SK-N-SH (cell line): ENCODE measurements at regions not wholly inside any gene's neighbourhood (a gene's known extent, or its start where the extent isn't known, plus 50 kb on each side); places are given as distances from the start of the nearest gene placed in this dataset.

Experiments used
- CTCF ChIA-PET: fragments of 300-600, 350-600 bp; formaldehyde crosslinking; extraction: SDS; loops from one replicate; lab custom pipeline; 2021; lab: Yijun Ruan, JAX
- POLR2A ChIA-PET: fragments of 350-600 bp; sonication (Branson Sonifier 250); formaldehyde crosslinking; extraction: SDS; loops from one replicate; lab custom pipeline; 2020; ENCODE audit warnings: antibody characterized with exemption, inconsistent platforms; lab: Yijun Ruan, JAX
- DNase-seq: peaks from one replicate; pipeline ENCODE4 v3.0.0; 2012
- H2AFZ ChIP-seq: fragments of 200-600 bp; sonication (generic); 2 replicates; pipeline ENCODE4 v1.8.1; 2016; ENCODE audit warnings: antibody characterized with exemption, mild to moderate bottlenecking, low read depth
- H3F3A ChIP-seq: fragments of 200-600 bp; sonication (generic); replicated peaks from 2 replicates; pipeline ENCODE3; 2016; ENCODE audit warnings: antibody characterized with exemption, mild to moderate bottlenecking; ENCODE audit not compliant: insufficient read depth
- H3K27ac ChIP-seq, 2 experiments: fragments of 200-500 bp in 1 of 2; fragments of 200-600 bp in 1 of 2; sonication (Bioruptor generic) in 1 of 2; sonication (generic), shearing (Covaris generic) in 1 of 2; 2 replicates each; pipeline versions ENCODE4 v1.5.1 to v1.6.1; 2014 to 2016; ENCODE audit warnings: low read depth in 2 of 2, inconsistent platforms in 1 of 2, low read length in 1 of 2, mild to moderate bottlenecking in 1 of 2, mixed read lengths in 1 of 2
- H3K27me3 ChIP-seq: fragments of 200-600 bp; sonication (generic), shearing (Covaris generic); 2 replicates; pipeline ENCODE4 v1.6.1; 2016; ENCODE audit warnings: mixed run types; ENCODE audit not compliant: insufficient read depth
- H3K36me3 ChIP-seq, 2 experiments: fragments of 200-500 bp in 1 of 2; fragments of 200-600 bp in 1 of 2; sonication (Bioruptor generic) in 1 of 2; sonication (generic) in 1 of 2; replicated peaks in 1 of 2; 2 replicates each; pipeline versions ENCODE3 to v1.5.1; 2014 to 2016; ENCODE audit warnings: low read length in 1 of 2, mild to moderate bottlenecking in 1 of 2; ENCODE audit not compliant: insufficient read depth in 2 of 2, control insufficient read depth in 1 of 2
- H3K4me1 ChIP-seq, 2 experiments: fragments of 200-500 bp in 1 of 2; fragments of 200-600 bp in 1 of 2; sonication (Bioruptor generic) in 1 of 2; sonication (generic), shearing (Covaris generic) in 1 of 2; 2 replicates each; pipeline versions ENCODE4 v1.5.1 to v1.6.1; 2014 to 2016; ENCODE audit warnings: low read depth in 1 of 2, low read length in 1 of 2, mixed run types in 1 of 2; ENCODE audit not compliant: insufficient read depth in 2 of 2, control insufficient read depth in 1 of 2
- H3K4me2 ChIP-seq: fragments of 200-600 bp; sonication (generic), shearing (Covaris generic); 2 replicates; pipeline ENCODE4 v1.6.1; 2017; ENCODE audit warnings: mixed run types
- H3K4me3 ChIP-seq, 2 experiments: fragments of 200-500 bp in 1 of 2; fragments of 200-600 bp in 1 of 2; sonication (Bioruptor generic) in 1 of 2; sonication (generic), shearing (Covaris generic) in 1 of 2; 2 replicates each; pipeline versions ENCODE4 v1.5.1 to v1.8.1; 2014 to 2016; ENCODE audit warnings: low read depth in 2 of 2, inconsistent platforms in 1 of 2, low read length in 1 of 2, mild to moderate bottlenecking in 1 of 2, mixed read lengths in 1 of 2, moderate library complexity in 1 of 2
- H3K79me2 ChIP-seq: fragments of 200-600 bp; sonication (generic); 2 replicates; pipeline ENCODE4 v1.8.1; 2017; ENCODE audit warnings: mild to moderate bottlenecking; ENCODE audit not compliant: insufficient read depth
- H3K9ac ChIP-seq: fragments of 200-600 bp; sonication (generic); 2 replicates; pipeline ENCODE4 v1.6.1; 2017; ENCODE audit warnings: mixed run types
- H3K9me2 ChIP-seq: fragments of 200-600 bp; sonication (generic); 2 replicates; pipeline ENCODE4 v1.6.1; 2017; ENCODE audit warnings: mixed run types
- H3K9me3 ChIP-seq: fragments of 200-600 bp; sonication (generic); 2 replicates; pipeline ENCODE4 v1.6.1; 2017; ENCODE audit warnings: mixed run types, mild to moderate bottlenecking, moderate library complexity
- H4K20me1 ChIP-seq: fragments of 200-600 bp; sonication (generic); 2 replicates; pipeline ENCODE4 v1.6.1; 2017; ENCODE audit warnings: mild to moderate bottlenecking, mixed run types; ENCODE audit not compliant: insufficient read depth
- CHD2 ChIP-seq: fragments of 150-350 bp; IDR thresholded peaks from 2 replicates; pipeline ENCODE4 v1.6.1; 2018; ENCODE audit warnings: low read length; ENCODE audit not compliant: partially characterized antibody
- ELF1 ChIP-seq: IDR thresholded peaks from 2 replicates; pipeline ENCODE4 v1.4.0; 2012
- GABPA ChIP-seq: IDR thresholded peaks from 2 replicates; pipeline ENCODE4 v1.4.0; 2012; ENCODE audit warnings: low read depth, mild to moderate bottlenecking
- POLR2AphosphoS5 ChIP-seq: IDR thresholded peaks from 2 replicates; pipeline ENCODE4 v1.6.1; 2012; ENCODE audit warnings: low read depth, low read length
- RAD21 ChIP-seq: IDR thresholded peaks from 2 replicates; pipeline ENCODE4 v1.6.1; 2012; ENCODE audit warnings: mild to moderate bottlenecking, low read length
- RCOR1 ChIP-seq: fragments of 150-350 bp; IDR thresholded peaks from 2 replicates; pipeline ENCODE4 v1.6.1; 2017; ENCODE audit warnings: antibody characterized with exemption, low read length
- REST ChIP-seq: IDR thresholded peaks from 2 replicates; pipeline ENCODE4 v1.6.1; 2012; ENCODE audit warnings: mild to moderate bottlenecking, low read depth, low read length, moderate library complexity
- SMC3 ChIP-seq: IDR thresholded peaks from 2 replicates; pipeline ENCODE4 v1.6.1; 2012; ENCODE audit warnings: low read depth, low read length, improper control_type of control experiment
- TAF1 ChIP-seq: IDR thresholded peaks from 2 replicates; pipeline ENCODE4 v1.6.1; 2012; ENCODE audit warnings: low read depth, mild to moderate bottlenecking, low read length, moderate library complexity, borderline replicate concordance
- TCF12 ChIP-seq: IDR thresholded peaks from 2 replicates; pipeline ENCODE4 v1.4.0; 2012
- WGBS: methylation state at CpG from one replicate; pipeline ENCODE4 v1.1.6; 2017; ENCODE audit warnings: low lambda C conversion rate; 5-methylcytosine and 5-hydroxymethylcytosine counted together
- TF ChIP-seq, protein P1 (sequence below): fragments of 200-600 bp; sonication (generic); IDR thresholded peaks from 2 replicates; pipeline ENCODE4 v1.6.1; 2017; ENCODE audit warnings: antibody characterized with exemption, mild to moderate bottlenecking, moderate library complexity
- TF ChIP-seq, protein P2 (sequence below): IDR thresholded peaks from 2 replicates; pipeline ENCODE4 v1.4.0; 2012; ENCODE audit warnings: low read depth

- CTCF ChIA-PET = interaction anchor here (0.6 to 6.1 kb wide), 28 partner anchors 9 to 666 kb away, joined by 3 to 105 read pairs (median 4); partner anchors contain the start of genes LARP7 and ZGRF1
- no peak for DNase-seq
- 58% methylated on average over 3 of the region's 3 CpGs for WGBS
- Histone ChIP-seq H3K4me2 (no peak overlapping the region), H3K4me3 (no peak overlapping the region; a peak in 1 of 4 replicates), H3K4me1 (no peaks in the 10 kb centered on the region), H3K36me3 (no peaks in the 10 kb centered on the region), H3K79me2 (no peaks in the 10 kb centered on the region)
- no peak for TF ChIP-seq GABPA
- peak; percentile 44 for TF ChIP-seq RAD21
- TF ChIP-seq, protein P1, sequence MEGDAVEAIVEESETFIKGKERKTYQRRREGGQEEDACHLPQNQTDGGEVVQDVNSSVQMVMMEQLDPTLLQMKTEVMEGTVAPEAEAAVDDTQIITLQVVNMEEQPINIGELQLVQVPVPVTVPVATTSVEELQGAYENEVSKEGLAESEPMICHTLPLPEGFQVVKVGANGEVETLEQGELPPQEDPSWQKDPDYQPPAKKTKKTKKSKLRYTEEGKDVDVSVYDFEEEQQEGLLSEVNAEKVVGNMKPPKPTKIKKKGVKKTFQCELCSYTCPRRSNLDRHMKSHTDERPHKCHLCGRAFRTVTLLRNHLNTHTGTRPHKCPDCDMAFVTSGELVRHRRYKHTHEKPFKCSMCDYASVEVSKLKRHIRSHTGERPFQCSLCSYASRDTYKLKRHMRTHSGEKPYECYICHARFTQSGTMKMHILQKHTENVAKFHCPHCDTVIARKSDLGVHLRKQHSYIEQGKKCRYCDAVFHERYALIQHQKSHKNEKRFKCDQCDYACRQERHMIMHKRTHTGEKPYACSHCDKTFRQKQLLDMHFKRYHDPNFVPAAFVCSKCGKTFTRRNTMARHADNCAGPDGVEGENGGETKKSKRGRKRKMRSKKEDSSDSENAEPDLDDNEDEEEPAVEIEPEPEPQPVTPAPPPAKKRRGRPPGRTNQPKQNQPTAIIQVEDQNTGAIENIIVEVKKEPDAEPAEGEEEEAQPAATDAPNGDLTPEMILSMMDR = peak; percentile 60
- TF ChIP-seq CHD2 = no peak
- no peak for TF ChIP-seq TAF1
- peak; percentile 44 for TF ChIP-seq SMC3
- TF ChIP-seq, all 33 proteins: peak for 3
- no peaks in the 10 kb centered on the region for H3K9me3 ChIP-seq
- POLR2A ChIA-PET = no interaction called here
- no peak overlapping the region for H3K9ac ChIP-seq
- no peaks in the 10 kb centered on the region for H4K20me1 ChIP-seq
- H3K27ac ChIP-seq = no peak overlapping the region
- no peaks in the 10 kb centered on the region for H3F3A ChIP-seq
- peak overlapping the region; percentile 26; the same call in 1 of the 2 replicates for H2AFZ ChIP-seq
- no peaks in the 10 kb centered on the region for H3K9me2 ChIP-seq
- H3K27me3 ChIP-seq = no peaks in the 10 kb centered on the region
These were observed 129.5 kb downstream of the LARP7 start for GRCh38 chr4:112766422-112766821.

- Histone ChIP-seq H3K36me3 (no peaks in the 10 kb centered on the region), H3K9me3 (no peaks in the 10 kb centered on the region), H3K79me2 (no peaks in the 10 kb centered on the region), H3K27me3 (no peaks in the 10 kb centered on the region), H3K4me3 (no peak overlapping the region), H3K4me2 (no peak overlapping the region), H3K9me2 (no peaks in the 10 kb centered on the region), H3K27ac (no peak overlapping the region), H2AFZ (no peak overlapping the region), H3F3A (no peaks in the 10 kb centered on the region), H3K4me1 (no peaks in the 10 kb centered on the region), H3K9ac (no peak overlapping the region), H4K20me1 (no peaks in the 10 kb centered on the region)
- DNase-seq = no peak
- 79% methylated on average over 6 of the region's 6 CpGs for WGBS
- ChIA-PET CTCF (interaction anchor here (5.9 to 6.1 kb wide), 2 partner anchors 134 to 173 kb away, joined by 79 to 105 read pairs; partner anchors contain the start of genes LARP7 and ZGRF1), POLR2A (no interaction called here)
- TF ChIP-seq, protein P2, sequence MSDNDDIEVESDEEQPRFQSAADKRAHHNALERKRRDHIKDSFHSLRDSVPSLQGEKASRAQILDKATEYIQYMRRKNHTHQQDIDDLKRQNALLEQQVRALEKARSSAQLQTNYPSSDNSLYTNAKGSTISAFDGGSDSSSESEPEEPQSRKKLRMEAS = no peak
- TF ChIP-seq RAD21 = no peak
- TF ChIP-seq POLR2AphosphoS5 = no peak
- no peak for TF ChIP-seq RCOR1
- TF ChIP-seq TCF12 = no peak
- no peak for TF ChIP-seq REST
- TF ChIP-seq ELF1 = no peak
These were observed 130.4 kb downstream of the LARP7 start for GRCh38 chr4:112767386-112767785.
